HEK293 (cell line): ENCODE measurements at regions not wholly inside any gene's neighbourhood (a gene's known extent, or its start where the extent isn't known, plus 50 kb on each side); places are given as distances from the start of the nearest gene placed in this dataset.

ENCODE experiments used
- CTCF ChIA-PET: fragments of 350-600 bp; formaldehyde crosslinking; extraction: SDS; loops from one replicate; lab custom pipeline; 2021; ENCODE audit warnings: antibody characterized with exemption; lab: Yijun Ruan, JAX
- POLR2A ChIA-PET: fragments of 300-600 bp; formaldehyde crosslinking; extraction: SDS; loops from one replicate; lab custom pipeline; 2020; ENCODE audit warnings: antibody characterized with exemption, inconsistent platforms; lab: Yijun Ruan, JAX
- H3K27ac ChIP-seq: fragments of 200-500 bp; sonication (Bioruptor generic); 2 replicates; pipeline ENCODE4 v1.5.1; 2014; ENCODE audit warnings: low read depth, low read length, control low read depth, inconsistent platforms; ENCODE audit errors: extremely low read depth
- H3K36me3 ChIP-seq, 2 experiments: fragments of 200-500 bp in 1 of 2; sonication (Bioruptor generic) in 1 of 2; 1 replicate in 1 of 2; 2 replicates in 1 of 2; pipeline ENCODE4 v1.5.1; 2014 to 2017; ENCODE audit warnings: inconsistent platforms in 2 of 2, low read length in 2 of 2; ENCODE audit not compliant: control insufficient read depth in 2 of 2, insufficient read depth in 1 of 2
- H3K4me1 ChIP-seq: fragments of 200-500 bp; sonication (Bioruptor generic); 2 replicates; pipeline ENCODE4 v1.5.1; 2014; ENCODE audit warnings: mild to moderate bottlenecking, low read length, inconsistent platforms; ENCODE audit not compliant: control insufficient read depth, insufficient read depth
- H3K4me3 ChIP-seq: 2 replicates; pipeline ENCODE4 v1.5.1; 2011; ENCODE audit warnings: low read depth, mild to moderate bottlenecking, control low read depth, low read length, moderate library complexity
- H3K9me3 ChIP-seq: fragments of 200-500 bp; sonication (Bioruptor generic); 2 replicates; pipeline ENCODE4 v1.5.1; 2014; ENCODE audit warnings: low read depth, low read length, inconsistent platforms; ENCODE audit not compliant: control insufficient read depth, insufficient read depth
- HOXA7 ChIP-seq: sonication (generic); formaldehyde crosslinking; IDR thresholded peaks from 2 replicates; pipeline ENCODE4 v1.8.1; 2022; ENCODE audit warnings: missing genetic modification reagents, borderline replicate concordance
- KLF16 ChIP-seq: fragments of 450-650 bp; formaldehyde crosslinking; IDR thresholded peaks from 2 replicates; pipeline ENCODE4 v1.5.1; 2017; ENCODE audit warnings: missing biosample characterization, missing genetic modification characterization
- KLF7 ChIP-seq: fragments of 450-650 bp; formaldehyde crosslinking; IDR thresholded peaks from 2 replicates; pipeline ENCODE4 v1.5.1; 2016; ENCODE audit warnings: missing biosample characterization, missing genetic modification characterization, borderline replicate concordance
- KLF8 ChIP-seq: fragments of 450-650 bp; formaldehyde crosslinking; IDR thresholded peaks from 2 replicates; pipeline ENCODE4 v1.5.1; 2016; ENCODE audit warnings: missing biosample characterization, missing genetic modification characterization
- KLF9 ChIP-seq: fragments of 450-650 bp; formaldehyde crosslinking; IDR thresholded peaks from 2 replicates; pipeline ENCODE4 v1.5.1; 2016; ENCODE audit warnings: missing biosample characterization, missing genetic modification characterization, low read depth
- SETDB1 ChIP-seq: IDR thresholded peaks from one replicate; pipeline ENCODE4 v1.6.1; 2017; ENCODE audit warnings: mild to moderate bottlenecking, low read length, moderate library complexity, mixed read lengths; ENCODE audit not compliant: insufficient read length
- ZBTB17 ChIP-seq: fragments of 450-650 bp; formaldehyde crosslinking; IDR thresholded peaks from 2 replicates; pipeline ENCODE4 v1.5.1; 2016; ENCODE audit warnings: missing biosample characterization, missing genetic modification characterization
- ZIC2 ChIP-seq: fragments of 450-650 bp; formaldehyde crosslinking; IDR thresholded peaks from 2 replicates; pipeline ENCODE4 v1.5.1; 2016; ENCODE audit warnings: missing biosample characterization, missing genetic modification characterization
- ZNF169 ChIP-seq: fragments of 450-650 bp; formaldehyde crosslinking; IDR thresholded peaks from 2 replicates; pipeline ENCODE4 v1.5.1; 2016; ENCODE audit warnings: missing biosample characterization, missing genetic modification characterization
- ZNF23 ChIP-seq: fragments of 450-650 bp; formaldehyde crosslinking; IDR thresholded peaks from 2 replicates; pipeline ENCODE4 v1.5.1; 2016; ENCODE audit warnings: missing biosample characterization, missing genetic modification characterization, borderline replicate concordance
- ZNF335 ChIP-seq: fragments of 450-650 bp; formaldehyde crosslinking; conservative IDR thresholded peaks from 2 replicates; pipeline ENCODE4 v1.5.1; 2016; ENCODE audit warnings: missing biosample characterization, missing genetic modification characterization
- ZNF341 ChIP-seq: fragments of 450-650 bp; formaldehyde crosslinking; IDR thresholded peaks from 2 replicates; pipeline ENCODE4; 2016; ENCODE audit warnings: low read depth, missing biosample characterization, missing genetic modification characterization
- ZNF391 ChIP-seq: fragments of 450-650 bp; formaldehyde crosslinking; IDR thresholded peaks from 2 replicates; pipeline ENCODE4 v1.5.1; 2016; ENCODE audit warnings: low read depth, missing biosample characterization, missing genetic modification characterization, borderline replicate concordance
- ZNF404 ChIP-seq: fragments of 450-650 bp; formaldehyde crosslinking; IDR thresholded peaks from 2 replicates; pipeline ENCODE4 v1.5.1; 2017; ENCODE audit warnings: missing biosample characterization, missing genetic modification characterization
- ZNF501 ChIP-seq: fragments of 450-650 bp; formaldehyde crosslinking; IDR thresholded peaks from 2 replicates; pipeline ENCODE4 v1.5.1; 2016; ENCODE audit warnings: missing biosample characterization, missing genetic modification characterization
- ZNF623 ChIP-seq: fragments of 450-650 bp; formaldehyde crosslinking; IDR thresholded peaks from 2 replicates; pipeline ENCODE4 v1.5.1; 2016; ENCODE audit warnings: missing biosample characterization, missing genetic modification characterization
- ZNF677 ChIP-seq: fragments of 450-650 bp; IDR thresholded peaks from 2 replicates; pipeline ENCODE4 v1.5.0; 2018; ENCODE audit warnings: missing biosample characterization, mild to moderate bottlenecking, missing genetic modification characterization, moderate library complexity
- ZNF791 ChIP-seq: fragments of 450-650 bp; formaldehyde crosslinking; IDR thresholded peaks from 2 replicates; pipeline ENCODE4 v1.5.1; 2016; ENCODE audit warnings: missing biosample characterization, missing genetic modification characterization
- TF ChIP-seq, protein P1 (sequence below): fragments of 450-650 bp; formaldehyde crosslinking; IDR thresholded peaks from 2 replicates; pipeline ENCODE4 v1.5.1; 2017; ENCODE audit warnings: missing biosample characterization, mild to moderate bottlenecking, missing genetic modification characterization, moderate library complexity
- TF ChIP-seq, protein P2 (sequence below): fragments of 450-650 bp; formaldehyde crosslinking; IDR thresholded peaks from 2 replicates; pipeline ENCODE4 v1.5.1; 2017; ENCODE audit warnings: missing biosample characterization, missing genetic modification characterization
- TF ChIP-seq, protein P3 (sequence below): fragments of 450-650 bp; formaldehyde crosslinking; IDR thresholded peaks from 2 replicates; pipeline ENCODE4 v1.5.1; 2016; ENCODE audit warnings: missing biosample characterization, missing genetic modification characterization

DNA sequence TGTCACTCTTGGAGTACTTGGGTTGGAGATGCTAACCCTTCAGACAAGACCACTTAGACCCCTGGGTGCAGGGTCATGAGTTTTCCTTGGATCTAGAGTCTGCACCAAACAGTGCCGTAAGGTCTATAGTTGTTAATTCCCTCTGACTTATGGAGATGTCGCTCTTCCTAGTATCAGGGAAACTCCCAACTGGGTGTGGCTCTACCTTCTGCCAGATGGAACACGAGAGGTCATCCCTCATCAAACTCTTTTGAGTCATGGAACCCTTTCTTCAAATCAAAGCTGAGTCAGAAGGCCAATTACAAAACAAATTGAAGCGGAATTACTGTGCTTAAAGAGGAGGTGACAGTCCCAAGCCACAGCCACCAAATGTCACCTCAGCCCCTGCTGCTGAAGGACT lies 514.9 kb upstream of the PROK2 start (continued):
- TF ChIP-seq, protein P1, sequence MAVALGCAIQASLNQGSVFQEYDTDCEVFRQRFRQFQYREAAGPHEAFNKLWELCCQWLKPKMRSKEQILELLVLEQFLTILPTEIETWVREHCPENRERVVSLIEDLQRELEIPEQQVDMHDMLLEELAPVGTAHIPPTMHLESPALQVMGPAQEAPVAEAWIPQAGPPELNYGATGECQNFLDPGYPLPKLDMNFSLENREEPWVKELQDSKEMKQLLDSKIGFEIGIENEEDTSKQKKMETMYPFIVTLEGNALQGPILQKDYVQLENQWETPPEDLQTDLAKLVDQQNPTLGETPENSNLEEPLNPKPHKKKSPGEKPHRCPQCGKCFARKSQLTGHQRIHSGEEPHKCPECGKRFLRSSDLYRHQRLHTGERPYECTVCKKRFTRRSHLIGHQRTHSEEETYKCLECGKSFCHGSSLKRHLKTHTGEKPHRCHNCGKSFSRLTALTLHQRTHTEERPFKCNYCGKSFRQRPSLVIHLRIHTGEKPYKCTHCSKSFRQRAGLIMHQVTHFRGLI: no peak

DNA sequence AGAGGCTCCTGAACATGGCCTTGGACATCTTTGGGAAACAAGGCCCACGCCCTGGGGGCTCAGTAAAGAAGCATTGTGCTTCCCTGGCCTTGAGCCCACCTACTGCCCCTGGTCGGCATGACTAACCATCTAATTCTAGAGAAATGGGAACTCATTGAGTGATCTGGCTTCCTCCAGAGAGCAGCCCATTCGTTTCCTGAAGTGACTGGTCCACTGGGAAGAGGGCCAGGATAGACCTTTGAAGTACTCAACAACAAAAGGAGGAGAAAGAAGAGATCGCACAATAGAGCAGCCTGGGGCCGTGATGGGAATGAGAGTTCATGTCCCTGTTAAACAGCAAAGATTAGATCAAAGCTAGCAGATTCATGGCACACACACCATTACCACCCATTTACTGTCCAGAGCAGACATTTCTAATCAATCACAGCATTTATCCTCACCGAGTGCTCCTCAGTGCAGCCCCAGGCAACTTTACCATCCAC lies 514.4 kb upstream of the PROK2 start:
- no peaks in the 10 kb centered on the region for H3K36me3 ChIP-seq
- H3K4me3 ChIP-seq: no peak overlapping the region
- TF ChIP-seq ZBTB17 (tag by site-specific recombination): peak; percentile 37; the same call in 1 of the 2 replicates
- no peak for TF ChIP-seq ZNF501
- 0 out of 2 replicates have a peak, but pooled peaks have one; percentile 44 for TF ChIP-seq ZNF23 (tag by site-specific recombination)
- H3K9me3 ChIP-seq: no peaks in the 10 kb centered on the region
- CTCF ChIA-PET: no interaction called here
- POLR2A ChIA-PET: no interaction called here
- no peaks in the 10 kb centered on the region for H3K4me1 ChIP-seq
- H3K27ac ChIP-seq: no peak overlapping the region

DNA sequence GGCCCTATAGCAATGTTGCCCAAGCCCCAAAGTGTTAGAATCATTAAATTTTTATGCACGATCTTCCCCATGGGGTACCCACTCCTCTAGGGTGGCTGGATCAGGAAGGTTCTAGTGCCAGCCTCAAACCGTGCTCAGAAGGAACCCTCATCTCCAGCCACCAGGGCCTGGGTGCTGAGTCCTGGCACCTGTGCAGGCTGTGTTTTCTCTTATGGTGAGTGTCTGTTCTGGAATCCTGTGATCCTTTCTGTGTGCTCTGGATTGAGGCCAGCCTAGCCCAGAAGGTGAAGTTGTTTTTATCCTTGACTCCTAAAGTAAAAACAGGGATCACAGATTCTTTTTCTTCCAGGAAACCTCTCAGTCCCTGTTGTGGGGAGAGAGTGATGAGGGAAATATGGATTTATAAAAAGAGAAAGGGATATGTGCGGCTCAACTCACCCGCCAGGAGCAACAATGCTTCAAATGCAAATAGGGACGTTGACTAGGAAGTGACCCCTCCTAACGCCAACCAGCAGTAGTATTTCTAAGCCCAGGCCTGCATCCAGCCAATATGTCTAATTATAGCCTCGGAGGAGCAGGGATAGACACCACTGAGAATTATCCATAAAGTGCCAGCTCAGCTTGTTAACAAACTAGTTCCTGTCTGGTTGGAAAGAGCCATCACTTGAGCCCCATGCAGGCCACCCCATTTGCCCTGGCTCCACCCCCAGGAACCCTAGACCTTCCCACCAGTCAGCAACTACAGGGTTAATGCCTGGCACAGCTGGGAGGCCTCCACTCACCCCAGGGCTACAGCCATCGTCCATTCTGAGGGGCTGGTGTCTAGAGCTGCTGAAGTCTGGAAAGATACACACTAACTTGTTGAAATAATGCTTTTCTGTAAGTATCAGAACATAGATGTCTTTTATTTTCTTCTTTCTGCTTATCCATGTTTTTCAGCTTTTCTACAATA lies 513.5 kb upstream of the PROK2 start:
- H3K4me3 ChIP-seq: no peak overlapping the region
- H3K27ac ChIP-seq: no peak overlapping the region
- H3K4me1 ChIP-seq: no peaks in the 10 kb centered on the region
- H3K9me3 ChIP-seq: no peaks in the 10 kb centered on the region
- POLR2A ChIA-PET: no interaction called here
- CTCF ChIA-PET: no interaction called here
- TF ChIP-seq KLF16: no peak
- TF ChIP-seq ZIC2 (tag by site-specific recombination): 0 out of 2 replicates have a peak, but pooled peaks have one; percentile 25
- H3K36me3 ChIP-seq: no peaks in the 10 kb centered on the region

DNA sequence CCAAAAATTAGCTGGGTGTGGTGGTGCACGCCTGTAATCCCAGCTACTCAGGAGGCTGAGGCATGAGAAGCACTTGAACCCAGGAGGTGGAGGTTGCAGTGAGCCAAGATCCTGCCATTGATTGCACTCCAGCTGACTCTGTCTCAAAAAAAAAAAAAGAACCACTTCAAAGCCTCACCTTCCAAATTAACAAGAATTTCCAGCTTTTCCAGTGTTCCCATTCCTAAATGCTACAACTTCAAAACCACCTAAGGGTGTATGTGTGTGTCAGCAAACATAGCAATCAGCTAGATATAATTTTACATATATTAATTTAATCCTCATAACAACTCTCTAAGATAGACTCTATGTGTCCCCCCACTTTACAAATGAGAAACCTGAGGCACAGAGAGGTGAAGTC lies 512.5 kb upstream of the PROK2 start:
- Histone ChIP-seq H3K4me3 (no peak overlapping the region), H3K4me1 (no peaks in the 10 kb centered on the region), H3K27ac (no peak overlapping the region), H3K9me3 (no peaks in the 10 kb centered on the region), H3K36me3 (no peaks in the 10 kb centered on the region)
- ChIA-PET CTCF (no interaction called here), POLR2A (no interaction called here)
- TF ChIP-seq ZNF677 (tag by site-specific recombination) (no peak), KLF9 (tag by site-specific recombination) (no peak), ZNF335 (no peak)
- TF ChIP-seq, protein P2, sequence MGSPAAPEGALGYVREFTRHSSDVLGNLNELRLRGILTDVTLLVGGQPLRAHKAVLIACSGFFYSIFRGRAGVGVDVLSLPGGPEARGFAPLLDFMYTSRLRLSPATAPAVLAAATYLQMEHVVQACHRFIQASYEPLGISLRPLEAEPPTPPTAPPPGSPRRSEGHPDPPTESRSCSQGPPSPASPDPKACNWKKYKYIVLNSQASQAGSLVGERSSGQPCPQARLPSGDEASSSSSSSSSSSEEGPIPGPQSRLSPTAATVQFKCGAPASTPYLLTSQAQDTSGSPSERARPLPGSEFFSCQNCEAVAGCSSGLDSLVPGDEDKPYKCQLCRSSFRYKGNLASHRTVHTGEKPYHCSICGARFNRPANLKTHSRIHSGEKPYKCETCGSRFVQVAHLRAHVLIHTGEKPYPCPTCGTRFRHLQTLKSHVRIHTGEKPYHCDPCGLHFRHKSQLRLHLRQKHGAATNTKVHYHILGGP (tag by site-specific recombination): no peak

DNA sequence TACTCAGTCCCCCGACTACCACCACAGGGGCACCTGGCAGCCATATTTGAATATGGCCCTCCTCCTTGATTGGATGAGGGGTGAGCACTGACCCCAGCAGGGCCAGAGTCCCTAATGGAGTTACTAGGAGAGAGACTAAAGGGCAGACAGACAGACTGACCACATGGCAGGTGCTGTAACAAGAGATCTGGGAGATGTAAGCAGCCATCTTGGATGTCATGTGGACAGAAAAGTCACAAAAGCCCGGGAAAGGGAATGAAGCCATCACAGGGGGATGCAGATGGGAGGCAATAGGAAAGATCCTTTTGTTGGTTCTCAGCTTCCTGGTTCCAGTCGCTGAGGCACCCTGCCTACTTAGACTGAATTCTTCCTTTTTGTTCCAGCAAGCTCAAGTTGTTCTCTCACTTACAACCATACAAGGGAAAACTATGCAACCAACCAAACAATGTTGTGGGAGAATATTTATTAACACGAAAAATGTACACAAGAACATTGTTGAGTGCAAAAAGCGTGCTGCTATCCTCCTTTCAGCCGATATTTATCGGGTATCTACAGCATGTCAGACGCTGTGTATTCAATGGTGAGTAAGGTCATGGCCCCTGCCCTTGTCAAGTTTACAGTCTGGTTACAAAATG lies 511.6 kb upstream of the PROK2 start:
- no peaks in the 10 kb centered on the region for H3K36me3 ChIP-seq
- ChIA-PET CTCF (no interaction called here), POLR2A (no interaction called here)
- no peak overlapping the region for H3K4me3 ChIP-seq
- H3K27ac ChIP-seq: no peak overlapping the region
- H3K9me3 ChIP-seq: no peaks in the 10 kb centered on the region
- H3K4me1 ChIP-seq: no peaks in the 10 kb centered on the region
- TF ChIP-seq ZNF791 (tag by site-specific recombination): no peak
- TF ChIP-seq SETDB1: no peak
- no peak for TF ChIP-seq ZNF169
- TF ChIP-seq ZNF391 (tag by site-specific recombination): no peak
- no peak for TF ChIP-seq KLF8
- TF ChIP-seq, protein P3, sequence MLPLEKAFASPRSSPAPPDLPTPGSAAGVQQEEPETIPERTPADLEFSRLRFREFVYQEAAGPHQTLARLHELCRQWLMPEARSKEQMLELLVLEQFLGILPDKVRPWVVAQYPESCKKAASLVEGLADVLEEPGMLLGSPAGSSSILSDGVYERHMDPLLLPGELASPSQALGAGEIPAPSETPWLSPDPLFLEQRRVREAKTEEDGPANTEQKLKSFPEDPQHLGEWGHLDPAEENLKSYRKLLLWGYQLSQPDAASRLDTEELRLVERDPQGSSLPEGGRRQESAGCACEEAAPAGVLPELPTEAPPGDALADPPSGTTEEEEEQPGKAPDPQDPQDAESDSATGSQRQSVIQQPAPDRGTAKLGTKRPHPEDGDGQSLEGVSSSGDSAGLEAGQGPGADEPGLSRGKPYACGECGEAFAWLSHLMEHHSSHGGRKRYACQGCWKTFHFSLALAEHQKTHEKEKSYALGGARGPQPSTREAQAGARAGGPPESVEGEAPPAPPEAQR (tag by site-specific recombination): no peak
- TF ChIP-seq ZNF23 (tag by site-specific recombination): no peak
- TF ChIP-seq KLF7: no peak
- no peak for TF ChIP-seq HOXA7 (CRISPR knock-in tag)
- no peak for TF ChIP-seq ZNF341
- TF ChIP-seq ZNF404 (tag by site-specific recombination): no peak
- no peak for TF ChIP-seq ZNF623
